ENCODE measurements at regions not wholly inside any gene's neighbourhood (a gene's known extent, or its start where the extent isn't known, plus 50 kb on each side); places are given as distances from the start of the nearest gene placed in this dataset.

GRCh38 chr3:28890373-28890772 is 390.5 kb upstream of the RBMS3 start:
- H3K36me3 ChIP-seq (ENCODE audit: control insufficient read depth, insufficient read depth, low read length), result no peaks in the 10 kb centered on the region
- DNase-seq (ENCODE audit: low read depth, low spot score) (no peak), ATAC-seq (no peak)
- ChIA-PET POLR2A (no interaction called here), CTCF (no interaction called here)
- no peaks in the 10 kb centered on the region for H3K9me3 ChIP-seq (ENCODE audit: control insufficient read depth, insufficient read depth, low read depth, low read length)
- TF ChIP-seq TCF7L2 (IDR thresholded peaks at IDR 0.05; ENCODE audit: low read depth, low read length) (no peak), SIN3A (IDR thresholded peaks at IDR 0.05; ENCODE audit: borderline replicate concordance, insufficient read depth, low read depth, low read length) (no peak), REST (IDR thresholded peaks at IDR 0.05; ENCODE audit: insufficient read depth in 1 of 2, low read depth in 2 of 2, low read length in 1 of 2) (no peak), POLR2AphosphoS5 (IDR thresholded peaks at IDR 0.05; ENCODE audit: low read depth, low read length) (no peak)
- TF ChIP-seq, protein P1, sequence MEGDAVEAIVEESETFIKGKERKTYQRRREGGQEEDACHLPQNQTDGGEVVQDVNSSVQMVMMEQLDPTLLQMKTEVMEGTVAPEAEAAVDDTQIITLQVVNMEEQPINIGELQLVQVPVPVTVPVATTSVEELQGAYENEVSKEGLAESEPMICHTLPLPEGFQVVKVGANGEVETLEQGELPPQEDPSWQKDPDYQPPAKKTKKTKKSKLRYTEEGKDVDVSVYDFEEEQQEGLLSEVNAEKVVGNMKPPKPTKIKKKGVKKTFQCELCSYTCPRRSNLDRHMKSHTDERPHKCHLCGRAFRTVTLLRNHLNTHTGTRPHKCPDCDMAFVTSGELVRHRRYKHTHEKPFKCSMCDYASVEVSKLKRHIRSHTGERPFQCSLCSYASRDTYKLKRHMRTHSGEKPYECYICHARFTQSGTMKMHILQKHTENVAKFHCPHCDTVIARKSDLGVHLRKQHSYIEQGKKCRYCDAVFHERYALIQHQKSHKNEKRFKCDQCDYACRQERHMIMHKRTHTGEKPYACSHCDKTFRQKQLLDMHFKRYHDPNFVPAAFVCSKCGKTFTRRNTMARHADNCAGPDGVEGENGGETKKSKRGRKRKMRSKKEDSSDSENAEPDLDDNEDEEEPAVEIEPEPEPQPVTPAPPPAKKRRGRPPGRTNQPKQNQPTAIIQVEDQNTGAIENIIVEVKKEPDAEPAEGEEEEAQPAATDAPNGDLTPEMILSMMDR (IDR thresholded peaks at IDR 0.05), result no peak
- intact Hi-C loops (cut with micrococcal nuclease; ENCODE audit: unreplicated experiment) (no loop called here), in situ Hi-C loops (cut with HindIII; ENCODE audit: low pct_unique_long_range_greater_than_20kb, low sequenced_read_pairs) (no loop called here)
- H3K4me3 ChIP-seq (ENCODE audit: low read depth in 2 of 2, low read length in 2 of 2), result no peak overlapping the region
- BruUV-seq (replicated peaks), result no TSS peak
- H3K27me3 ChIP-seq (ENCODE audit: control insufficient read depth, insufficient read depth, low read length), result no peaks in the 10 kb centered on the region
- H3K4me1 ChIP-seq (ENCODE audit: control insufficient read depth, insufficient read depth, low read length), result no peaks in the 10 kb centered on the region
- H3K27ac ChIP-seq (ENCODE audit: low read length), result no peak overlapping the region

GRCh38 chr3:28891485-28891884 is 389.4 kb upstream of the RBMS3 start:
- BruUV-seq (replicated peaks), result no TSS peak
- ChIA-PET POLR2A (no interaction called here), CTCF (no interaction called here)
- Histone ChIP-seq H3K9me3 (ENCODE audit: control insufficient read depth, insufficient read depth, low read depth, low read length) (no peaks in the 10 kb centered on the region), H3K4me1 (ENCODE audit: control insufficient read depth, insufficient read depth, low read length) (no peaks in the 10 kb centered on the region), H3K36me3 (ENCODE audit: control insufficient read depth, insufficient read depth, low read length) (no peaks in the 10 kb centered on the region), H3K4me3 (ENCODE audit: low read depth in 2 of 2, low read length in 2 of 2) (no peak overlapping the region), H3K27ac (ENCODE audit: low read length) (no peak overlapping the region), H3K27me3 (ENCODE audit: control insufficient read depth, insufficient read depth, low read length) (no peaks in the 10 kb centered on the region)
- intact Hi-C loops (cut with micrococcal nuclease; ENCODE audit: unreplicated experiment) (no loop called here), in situ Hi-C loops (cut with HindIII; ENCODE audit: low pct_unique_long_range_greater_than_20kb, low sequenced_read_pairs) (no loop called here)
- ATAC-seq (no peak), DNase-seq (ENCODE audit: low read depth, low spot score) (no peak)
- TF ChIP-seq SIN3A (IDR thresholded peaks at IDR 0.05; ENCODE audit: borderline replicate concordance, insufficient read depth, low read depth, low read length), result no peak
- TF ChIP-seq TCF7L2 (IDR thresholded peaks at IDR 0.05; ENCODE audit: low read depth, low read length), result no peak
- no peak for TF ChIP-seq POLR2AphosphoS5 (IDR thresholded peaks at IDR 0.05; ENCODE audit: low read depth, low read length)
- no peak for TF ChIP-seq REST (IDR thresholded peaks at IDR 0.05; ENCODE audit: insufficient read depth in 1 of 2, low read depth in 2 of 2, low read length in 1 of 2)
- TF ChIP-seq, protein P1 (IDR thresholded peaks at IDR 0.05), result no peak
